IMR-90 (cell line): ENCODE measurements at regions not wholly inside any gene's neighbourhood (a gene's known extent, or its start where the extent isn't known, plus 50 kb on each side); places are given as distances from the start of the nearest gene placed in this dataset.

Experiments
- ATAC-seq: fragments of 200-7000 bp; cut with Tn5 transposase; 2 replicates; pipeline ENCODE4 v1.9.1; 2020; ENCODE audit warnings: low read depth, mild to moderate bottlenecking, moderate library complexity
- BruUV-seq: library from RNA; stranded (reverse); fragments of 400-500 nt; replicated peaks from 2 replicates; lab custom pipeline; 2021; lab: Mats Ljungman, UMichigan
- CTCF ChIA-PET: fragments of 300-600 bp; formaldehyde crosslinking; extraction: SDS; loops from one replicate; lab custom pipeline; 2021; ENCODE audit warnings: antibody characterized with exemption; lab: Yijun Ruan, JAX
- POLR2A ChIA-PET: fragments of 300-600 bp; sonication (Branson Sonifier 250); formaldehyde crosslinking; loops from one replicate; lab custom pipeline; 2022; ENCODE audit warnings: antibody characterized with exemption; ENCODE audit not compliant: unreplicated experiment; lab: Charles Lee
- DNase-seq: peaks from one replicate; pipeline ENCODE4 v3.0.0; 2013
- H2AFZ ChIP-seq: replicated peaks from 2 replicates; pipeline ENCODE3; 2013; ENCODE audit warnings: low read length, mild to moderate bottlenecking; ENCODE audit not compliant: poor library complexity
- H2AK5ac ChIP-seq: 2 replicates; pipeline ENCODE4 v1.6.1; 2013; ENCODE audit warnings: low read depth, low read length, inconsistent platforms
- H2AK9ac ChIP-seq: replicated peaks from 2 replicates; pipeline ENCODE3; 2013; ENCODE audit warnings: mild to moderate bottlenecking, low read depth, low read length, moderate library complexity; ENCODE audit not compliant: poor library complexity
- H2BK120ac ChIP-seq: 2 replicates; pipeline ENCODE4 v1.6.1; 2013; ENCODE audit warnings: low read depth, low read length, inconsistent platforms
- H2BK15ac ChIP-seq: 3 replicates; pipeline ENCODE4 v1.6.1; 2013; ENCODE audit warnings: low read depth, low read length, inconsistent platforms
- H2BK20ac ChIP-seq: 2 replicates; pipeline ENCODE4 v1.6.1; 2013; ENCODE audit warnings: low read depth, mild to moderate bottlenecking, inconsistent platforms, low read length, moderate library complexity
- H2BK5ac ChIP-seq: 2 replicates; pipeline ENCODE4 v1.6.1; 2013; ENCODE audit warnings: mild to moderate bottlenecking, low read depth, low read length, inconsistent platforms; ENCODE audit not compliant: poor library complexity, severe bottlenecking
- H3K14ac ChIP-seq: replicated peaks from 2 replicates; pipeline ENCODE4 v1.6.1; 2013; ENCODE audit warnings: low read depth, low read length, inconsistent platforms
- H3K18ac ChIP-seq: 2 replicates; pipeline ENCODE4 v1.6.1; 2013; ENCODE audit warnings: low read depth, low read length, control low read depth
- H3K23ac ChIP-seq: 2 replicates; pipeline ENCODE4 v1.6.1; 2013; ENCODE audit warnings: low read depth, low read length, inconsistent platforms
- H3K27ac ChIP-seq: 2 replicates; pipeline ENCODE4 v1.5.1; 2013; ENCODE audit warnings: mild to moderate bottlenecking, control low read depth, low read length; ENCODE audit not compliant: insufficient read depth
- H3K27me3 ChIP-seq: 2 replicates; pipeline ENCODE4 v1.6.1; 2013; ENCODE audit warnings: low read length; ENCODE audit not compliant: control insufficient read depth, insufficient read depth
- H3K36me3 ChIP-seq: 2 replicates; pipeline ENCODE4 v1.6.1; 2013; ENCODE audit warnings: low read length, mixed read lengths; ENCODE audit not compliant: control insufficient read depth, insufficient read depth
- H3K4ac ChIP-seq: 2 replicates; pipeline ENCODE4 v1.6.1; 2013; ENCODE audit warnings: low read depth, low read length, inconsistent platforms
- H3K4me1 ChIP-seq: 2 replicates; pipeline ENCODE4 v1.6.1; 2013; ENCODE audit warnings: low read length, mixed read lengths; ENCODE audit not compliant: control insufficient read depth, insufficient read depth
- H3K4me2 ChIP-seq: 2 replicates; pipeline ENCODE4 v1.6.1; 2013; ENCODE audit warnings: low read depth, mild to moderate bottlenecking, control low read depth, low read length, moderate library complexity
- H3K4me3 ChIP-seq: 2 replicates; pipeline ENCODE4 v1.5.1; 2013; ENCODE audit warnings: low read depth, mild to moderate bottlenecking, control low read depth, low read length, moderate library complexity; ENCODE audit not compliant: insufficient read depth
- H3K56ac ChIP-seq: 2 replicates; pipeline ENCODE4 v1.6.1; 2013; ENCODE audit warnings: low read length, inconsistent platforms; ENCODE audit not compliant: insufficient read depth; ENCODE audit errors: extremely low read depth
- H3K79me1 ChIP-seq, 2 experiments: 2 replicates each; pipeline ENCODE4 v1.6.1; 2013; ENCODE audit warnings: low read length in 2 of 2, inconsistent platforms in 1 of 2, low read depth in 1 of 2
- H3K9ac ChIP-seq: 2 replicates; pipeline ENCODE4 v1.6.1; 2013; ENCODE audit warnings: low read depth, low read length, control low read depth
- H3K9me1 ChIP-seq: 2 replicates; pipeline ENCODE4 v1.6.1; 2013; ENCODE audit warnings: low read length, inconsistent platforms; ENCODE audit not compliant: insufficient read depth
- H3K9me3 ChIP-seq: 2 replicates; pipeline ENCODE4 v1.6.1; 2013; ENCODE audit warnings: low read length; ENCODE audit not compliant: control insufficient read depth, insufficient read depth
- H4K20me1 ChIP-seq: 2 replicates; pipeline ENCODE4 v1.6.1; 2013; ENCODE audit warnings: low read length, inconsistent platforms; ENCODE audit not compliant: insufficient read depth
- H4K5ac ChIP-seq: 2 replicates; pipeline ENCODE4 v1.6.1; 2013; ENCODE audit warnings: mild to moderate bottlenecking, low read depth, low read length, control low read depth
- H4K8ac ChIP-seq, 2 experiments: 2 replicates each; pipeline ENCODE4 v1.6.1; 2013; ENCODE audit warnings: low read depth in 2 of 2, low read length in 2 of 2, control low read depth in 1 of 2, inconsistent platforms in 1 of 2
- H4K91ac ChIP-seq: 2 replicates; pipeline ENCODE4 v1.6.1; 2013; ENCODE audit warnings: low read depth, low read length, inconsistent platforms; ENCODE audit not compliant: insufficient read depth
- MAZ ChIP-seq: IDR thresholded peaks from 2 replicates; pipeline ENCODE4 v1.6.1; 2012; ENCODE audit warnings: low read depth, mild to moderate bottlenecking, low read length, improper control_type of control experiment, moderate library complexity, borderline replicate concordance
- POLR2A ChIP-seq: IDR thresholded peaks from 2 replicates; pipeline ENCODE4 v1.6.1; 2012; ENCODE audit warnings: mild to moderate bottlenecking, low read depth, low read length
- WGBS, 2 experiments: methylation state at CpG; one replicate each; pipeline versions ENCODE4 v1.1.5 to v1.1.7; 2013; ENCODE audit warnings: missing lambda C conversion rate in 2 of 2; ENCODE audit not compliant: insufficient read length in 1 of 2; ENCODE audit errors: extremely low coverage in 2 of 2; 5-methylcytosine and 5-hydroxymethylcytosine counted together
- dilution Hi-C: fragments of 300-500 bp; cut with HindIII; formaldehyde crosslinking; loops from one replicate; pipeline ENCODE4 v1.14.3; 2018; ENCODE audit warnings: low sequenced_read_pairs; ENCODE audit not compliant: unreplicated experiment
- in situ Hi-C: fragments of 300-500 bp; cut with MboI; formaldehyde crosslinking; loops from 3 replicates; pipeline ENCODE4 v1.14.3; 2019; ENCODE audit warnings: low sequenced_read_pairs, inconsistent platforms, mixed read lengths
- intact Hi-C: fragments of 100-400 bp; cut with micrococcal nuclease; formaldehyde crosslinking; loops from 2 replicates; pipeline ENCODE4 v1.10.0; 2022

- peak overlapping the region; percentile 53; the same call in 1 of the 2 replicates for H2BK20ac ChIP-seq
- H3K23ac ChIP-seq = no peak overlapping the region
- no peak overlapping the region for H3K18ac ChIP-seq
- no peaks in the 10 kb centered on the region for H3K36me3 ChIP-seq
- H2BK15ac ChIP-seq = no peak overlapping the region
- no peaks in the 10 kb centered on the region for H3K4me1 ChIP-seq
- ChIA-PET POLR2A (no interaction called here), CTCF (no interaction called here)
- no peak overlapping the region for H3K27ac ChIP-seq
- no peak overlapping the region for H3K4ac ChIP-seq
- H2AK9ac ChIP-seq = no peak overlapping the region
- dilution Hi-C loops = no loop called here
- no peaks in the 10 kb centered on the region for H3K79me1 ChIP-seq
- no peaks in the 10 kb centered on the region for H4K20me1 ChIP-seq
- H3K9me3 ChIP-seq = no peaks in the 10 kb centered on the region
- H3K9me1 ChIP-seq = no peaks in the 10 kb centered on the region
- no peak overlapping the region for H3K4me2 ChIP-seq
- H2AFZ ChIP-seq = no peak overlapping the region
- no peak overlapping the region; the same call in 1 of the 2 replicates for H3K14ac ChIP-seq
- TF ChIP-seq POLR2A (no peak), MAZ (no peak)
- no peak overlapping the region for H2BK5ac ChIP-seq
- H4K5ac ChIP-seq = no peak overlapping the region
- H4K8ac ChIP-seq = no peak overlapping the region
- no peak overlapping the region for H3K9ac ChIP-seq
- DNase-seq = peak; percentile 9
- in situ Hi-C loops = no loop called here
- H2AK5ac ChIP-seq = no peak overlapping the region
- H3K4me3 ChIP-seq = no peak overlapping the region
- H4K91ac ChIP-seq = no peak overlapping the region
- WGBS, 2 experiments = no CpG with 5 or more reads among the region's 1 CpG
- intact Hi-C loops = no loop called here
- 0 out of 2 replicates have a peak overlapping the region, but pooled peaks have one; percentile 52 for H2BK120ac ChIP-seq
- H3K27me3 ChIP-seq = no peaks in the 10 kb centered on the region
- BruUV-seq = no TSS peak
- no peak for ATAC-seq
- H3K56ac ChIP-seq = no peak overlapping the region
These were observed 185.5 kb upstream of the ANXA10 start for GRCh38 chr4:167906851-167907250.
